ENCODE measurements at regions not wholly inside any gene's neighbourhood (a gene's known extent, or its start where the extent isn't known, plus 50 kb on each side); places are given as distances from the start of the nearest gene placed in this dataset.

DNA sequence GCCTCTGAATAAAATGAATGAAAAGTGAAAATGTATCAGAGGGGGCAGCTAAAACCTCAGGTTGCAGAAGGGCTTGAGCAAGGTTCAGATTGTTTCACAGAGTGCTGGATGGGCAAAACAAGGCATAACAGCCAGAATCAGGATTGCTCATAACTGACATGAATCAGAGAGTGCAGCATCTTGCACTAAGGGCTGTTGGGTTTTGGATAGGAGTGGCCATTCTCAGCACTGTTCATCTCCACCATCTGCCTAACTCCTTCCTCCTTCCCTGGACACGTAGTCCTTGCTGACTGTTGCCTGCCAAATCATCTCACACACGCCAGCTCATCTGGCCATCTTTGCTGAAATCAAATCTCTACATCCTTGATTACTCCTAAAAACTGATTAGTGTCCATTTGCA is 75.3 kb upstream of the C1QTNF7 start:
- Mint-ChIP-seq H3K27ac (no peak overlapping the region), H3K9me3 (no peaks in the 10 kb centered on the region; the same call in 2 of the 3 replicates), H3K4me3 (no peak overlapping the region), H3K4me1 (peaks cover 5% of the 10 kb centered on the region; the same call in 1 of the 3 replicates), H3K36me3 (ENCODE audit: low read depth) (no peaks in the 10 kb centered on the region), H3K27me3 (ENCODE audit: insufficient read depth, low read depth, poor library complexity) (no peaks in the 10 kb centered on the region)
- Histone ChIP-seq H3K79me2 (replicated peaks; ENCODE audit: insufficient read depth) (no peaks in the 10 kb centered on the region), H3F3A (replicated peaks; ENCODE audit: low read depth) (no peaks in the 10 kb centered on the region), H2AFZ (no peak overlapping the region), H3K4me1 (ENCODE audit: insufficient read depth) (no peaks in the 10 kb centered on the region), H4K20me1 (replicated peaks; ENCODE audit: insufficient read depth) (no peaks in the 10 kb centered on the region), H3K9me2 (ENCODE audit: insufficient read depth) (0 out of 2 replicates have a peak, but pooled peaks cover 11% of the 10 kb centered on the region), H3K4me2 (no peak overlapping the region), H3K36me3 (ENCODE audit: insufficient read depth) (no peaks in the 10 kb centered on the region), H3K4me3 (no peak overlapping the region), H3K27me3 (ENCODE audit: insufficient read depth) (no peaks in the 10 kb centered on the region), H3K27ac (ENCODE audit: low read depth) (no peak overlapping the region)
- no peak for DNase-seq (ENCODE audit: low spot score)
- ATAC-seq: no peak
- TF ChIP-seq CTCF (conservative IDR thresholded peaks at IDR 0.05; ENCODE audit: low read depth in 2 of 2) (no peak), STAT1 (IDR thresholded peaks at IDR 0.05; ENCODE audit: unreplicated experiment) (no peak), CREB1 (CRISPR knock-in tag; IDR thresholded peaks at IDR 0.05; ENCODE audit: low read depth) (no peak), NANOG (IDR thresholded peaks at IDR 0.05; ENCODE audit: borderline replicate concordance) (no peak), ZNF331 (CRISPR knock-in tag; IDR thresholded peaks at IDR 0.05; ENCODE audit: low read depth) (no peak), JUNB (IDR thresholded peaks at IDR 0.05; ENCODE audit: unreplicated experiment) (no peak), POLR2AphosphoS5 (IDR thresholded peaks at IDR 0.05; ENCODE audit: low read depth) (no peak), EZH2phosphoT487 (IDR thresholded peaks at IDR 0.05; ENCODE audit: unreplicated experiment) (no peak), EZH2 (IDR thresholded peaks at IDR 0.05; ENCODE audit: low read depth, unreplicated experiment) (no peak), ZNF114 (CRISPR knock-in tag; IDR thresholded peaks at IDR 0.05) (no peak)
- TF ChIP-seq, protein P1, sequence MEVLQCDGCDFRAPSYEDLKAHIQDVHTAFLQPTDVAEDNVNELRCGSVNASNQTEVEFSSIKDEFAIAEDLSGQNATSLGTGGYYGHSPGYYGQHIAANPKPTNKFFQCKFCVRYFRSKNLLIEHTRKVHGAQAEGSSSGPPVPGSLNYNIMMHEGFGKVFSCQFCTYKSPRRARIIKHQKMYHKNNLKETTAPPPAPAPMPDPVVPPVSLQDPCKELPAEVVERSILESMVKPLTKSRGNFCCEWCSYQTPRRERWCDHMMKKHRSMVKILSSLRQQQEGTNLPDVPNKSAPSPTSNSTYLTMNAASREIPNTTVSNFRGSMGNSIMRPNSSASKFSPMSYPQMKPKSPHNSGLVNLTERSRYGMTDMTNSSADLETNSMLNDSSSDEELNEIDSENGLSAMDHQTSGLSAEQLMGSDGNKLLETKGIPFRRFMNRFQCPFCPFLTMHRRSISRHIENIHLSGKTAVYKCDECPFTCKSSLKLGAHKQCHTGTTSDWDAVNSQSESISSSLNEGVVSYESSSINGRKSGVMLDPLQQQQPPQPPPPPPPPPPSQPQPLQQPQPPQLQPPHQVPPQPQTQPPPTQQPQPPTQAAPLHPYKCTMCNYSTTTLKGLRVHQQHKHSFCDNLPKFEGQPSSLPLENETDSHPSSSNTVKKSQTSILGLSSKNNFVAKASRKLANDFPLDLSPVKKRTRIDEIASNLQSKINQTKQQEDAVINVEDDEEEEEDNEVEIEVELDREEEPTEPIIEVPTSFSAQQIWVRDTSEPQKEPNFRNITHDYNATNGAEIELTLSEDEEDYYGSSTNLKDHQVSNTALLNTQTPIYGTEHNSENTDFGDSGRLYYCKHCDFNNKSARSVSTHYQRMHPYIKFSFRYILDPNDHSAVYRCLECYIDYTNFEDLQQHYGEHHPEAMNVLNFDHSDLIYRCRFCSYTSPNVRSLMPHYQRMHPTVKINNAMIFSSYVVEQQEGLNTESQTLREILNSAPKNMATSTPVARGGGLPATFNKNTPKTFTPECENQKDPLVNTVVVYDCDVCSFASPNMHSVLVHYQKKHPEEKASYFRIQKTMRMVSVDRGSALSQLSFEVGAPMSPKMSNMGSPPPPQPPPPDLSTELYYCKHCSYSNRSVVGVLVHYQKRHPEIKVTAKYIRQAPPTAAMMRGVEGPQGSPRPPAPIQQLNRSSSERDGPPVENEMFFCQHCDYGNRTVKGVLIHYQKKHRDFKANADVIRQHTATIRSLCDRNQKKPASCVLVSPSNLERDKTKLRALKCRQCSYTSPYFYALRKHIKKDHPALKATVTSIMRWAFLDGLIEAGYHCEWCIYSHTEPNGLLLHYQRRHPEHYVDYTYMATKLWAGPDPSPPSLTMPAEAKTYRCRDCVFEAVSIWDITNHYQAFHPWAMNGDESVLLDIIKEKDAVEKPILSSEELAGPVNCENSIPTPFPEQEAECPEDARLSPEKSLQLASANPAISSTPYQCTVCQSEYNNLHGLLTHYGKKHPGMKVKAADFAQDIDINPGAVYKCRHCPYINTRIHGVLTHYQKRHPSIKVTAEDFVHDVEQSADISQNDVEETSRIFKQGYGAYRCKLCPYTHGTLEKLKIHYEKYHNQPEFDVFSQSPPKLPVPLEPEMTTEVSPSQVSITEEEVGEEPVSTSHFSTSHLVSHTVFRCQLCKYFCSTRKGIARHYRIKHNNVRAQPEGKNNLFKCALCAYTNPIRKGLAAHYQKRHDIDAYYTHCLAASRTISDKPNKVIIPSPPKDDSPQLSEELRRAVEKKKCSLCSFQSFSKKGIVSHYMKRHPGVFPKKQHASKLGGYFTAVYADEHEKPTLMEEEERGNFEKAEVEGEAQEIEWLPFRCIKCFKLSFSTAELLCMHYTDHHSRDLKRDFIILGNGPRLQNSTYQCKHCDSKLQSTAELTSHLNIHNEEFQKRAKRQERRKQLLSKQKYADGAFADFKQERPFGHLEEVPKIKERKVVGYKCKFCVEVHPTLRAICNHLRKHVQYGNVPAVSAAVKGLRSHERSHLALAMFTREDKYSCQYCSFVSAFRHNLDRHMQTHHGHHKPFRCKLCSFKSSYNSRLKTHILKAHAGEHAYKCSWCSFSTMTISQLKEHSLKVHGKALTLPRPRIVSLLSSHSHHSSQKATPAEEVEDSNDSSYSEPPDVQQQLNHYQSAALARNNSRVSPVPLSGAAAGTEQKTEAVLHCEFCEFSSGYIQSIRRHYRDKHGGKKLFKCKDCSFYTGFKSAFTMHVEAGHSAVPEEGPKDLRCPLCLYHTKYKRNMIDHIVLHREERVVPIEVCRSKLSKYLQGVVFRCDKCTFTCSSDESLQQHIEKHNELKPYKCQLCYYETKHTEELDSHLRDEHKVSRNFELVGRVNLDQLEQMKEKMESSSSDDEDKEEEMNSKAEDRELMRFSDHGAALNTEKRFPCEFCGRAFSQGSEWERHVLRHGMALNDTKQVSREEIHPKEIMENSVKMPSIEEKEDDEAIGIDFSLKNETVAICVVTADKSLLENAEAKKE (CRISPR knock-in tag; IDR thresholded peaks at IDR 0.05): no peak
- TF ChIP-seq, protein P2, sequence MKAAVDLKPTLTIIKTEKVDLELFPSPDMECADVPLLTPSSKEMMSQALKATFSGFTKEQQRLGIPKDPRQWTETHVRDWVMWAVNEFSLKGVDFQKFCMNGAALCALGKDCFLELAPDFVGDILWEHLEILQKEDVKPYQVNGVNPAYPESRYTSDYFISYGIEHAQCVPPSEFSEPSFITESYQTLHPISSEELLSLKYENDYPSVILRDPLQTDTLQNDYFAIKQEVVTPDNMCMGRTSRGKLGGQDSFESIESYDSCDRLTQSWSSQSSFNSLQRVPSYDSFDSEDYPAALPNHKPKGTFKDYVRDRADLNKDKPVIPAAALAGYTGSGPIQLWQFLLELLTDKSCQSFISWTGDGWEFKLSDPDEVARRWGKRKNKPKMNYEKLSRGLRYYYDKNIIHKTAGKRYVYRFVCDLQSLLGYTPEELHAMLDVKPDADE (IDR thresholded peaks at IDR 0.05): no peak
- TF ChIP-seq, protein P3, sequence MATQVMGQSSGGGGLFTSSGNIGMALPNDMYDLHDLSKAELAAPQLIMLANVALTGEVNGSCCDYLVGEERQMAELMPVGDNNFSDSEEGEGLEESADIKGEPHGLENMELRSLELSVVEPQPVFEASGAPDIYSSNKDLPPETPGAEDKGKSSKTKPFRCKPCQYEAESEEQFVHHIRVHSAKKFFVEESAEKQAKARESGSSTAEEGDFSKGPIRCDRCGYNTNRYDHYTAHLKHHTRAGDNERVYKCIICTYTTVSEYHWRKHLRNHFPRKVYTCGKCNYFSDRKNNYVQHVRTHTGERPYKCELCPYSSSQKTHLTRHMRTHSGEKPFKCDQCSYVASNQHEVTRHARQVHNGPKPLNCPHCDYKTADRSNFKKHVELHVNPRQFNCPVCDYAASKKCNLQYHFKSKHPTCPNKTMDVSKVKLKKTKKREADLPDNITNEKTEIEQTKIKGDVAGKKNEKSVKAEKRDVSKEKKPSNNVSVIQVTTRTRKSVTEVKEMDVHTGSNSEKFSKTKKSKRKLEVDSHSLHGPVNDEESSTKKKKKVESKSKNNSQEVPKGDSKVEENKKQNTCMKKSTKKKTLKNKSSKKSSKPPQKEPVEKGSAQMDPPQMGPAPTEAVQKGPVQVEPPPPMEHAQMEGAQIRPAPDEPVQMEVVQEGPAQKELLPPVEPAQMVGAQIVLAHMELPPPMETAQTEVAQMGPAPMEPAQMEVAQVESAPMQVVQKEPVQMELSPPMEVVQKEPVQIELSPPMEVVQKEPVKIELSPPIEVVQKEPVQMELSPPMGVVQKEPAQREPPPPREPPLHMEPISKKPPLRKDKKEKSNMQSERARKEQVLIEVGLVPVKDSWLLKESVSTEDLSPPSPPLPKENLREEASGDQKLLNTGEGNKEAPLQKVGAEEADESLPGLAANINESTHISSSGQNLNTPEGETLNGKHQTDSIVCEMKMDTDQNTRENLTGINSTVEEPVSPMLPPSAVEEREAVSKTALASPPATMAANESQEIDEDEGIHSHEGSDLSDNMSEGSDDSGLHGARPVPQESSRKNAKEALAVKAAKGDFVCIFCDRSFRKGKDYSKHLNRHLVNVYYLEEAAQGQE (IDR thresholded peaks at IDR 0.05; ENCODE audit: unreplicated experiment): no peak
